DND-41 (cell line): ENCODE measurements at regions not wholly inside any gene's neighbourhood (a gene's known extent, or its start where the extent isn't known, plus 50 kb on each side); places are given as distances from the start of the nearest gene placed in this dataset.

ENCODE experiments used
- ATAC-seq: fragments of 200-7000 bp; cut with Tn5 transposase; 3 replicates; pipeline ENCODE4 v1.9.1; 2021; ENCODE audit warnings: low read depth; ENCODE audit not compliant: insufficient read depth
- DNase-seq: peaks from one replicate; pipeline ENCODE4 v3.0.0-alpha.2; 2020
- H2AFZ ChIP-seq: 2 replicates; pipeline ENCODE4 v1.6.0; 2012; ENCODE audit warnings: low read depth, low read length
- H3K27ac ChIP-seq: 2 replicates; pipeline ENCODE4 v1.5.1; 2012; ENCODE audit warnings: low read length, inconsistent platforms
- H3K27me3 ChIP-seq: fragments of 200-600 bp; sonication (generic); 2 replicates; pipeline ENCODE4 v1.6.0; 2012; ENCODE audit warnings: low read length, mild to moderate bottlenecking, inconsistent platforms; ENCODE audit not compliant: insufficient read depth, poor library complexity
- H3K36me3 ChIP-seq: 2 replicates; pipeline ENCODE4 v1.5.1; 2012; ENCODE audit warnings: low read length, inconsistent platforms; ENCODE audit not compliant: insufficient read depth
- H3K4me1 ChIP-seq: 2 replicates; pipeline ENCODE4 v1.5.1; 2012; ENCODE audit warnings: mild to moderate bottlenecking, low read length; ENCODE audit not compliant: insufficient read depth
- H3K4me2 ChIP-seq: 2 replicates; pipeline ENCODE4 v1.6.0; 2012; ENCODE audit warnings: mild to moderate bottlenecking, moderate library complexity, low read length, inconsistent platforms; ENCODE audit not compliant: insufficient read depth
- H3K4me3 ChIP-seq, 2 experiments: fragments of 200-600 bp in 1 of 2; shearing (Covaris generic) in 1 of 2; 2 replicates each; pipeline ENCODE4 v1.5.1; 2012 to 2016; ENCODE audit warnings: inconsistent platforms in 2 of 2, low read length in 2 of 2, mild to moderate bottlenecking in 2 of 2, low read depth in 1 of 2, moderate library complexity in 1 of 2
- H3K79me2 ChIP-seq: 2 replicates; pipeline ENCODE4 v1.6.0; 2012; ENCODE audit warnings: low read length, inconsistent platforms; ENCODE audit not compliant: insufficient read depth
- H3K9ac ChIP-seq: 2 replicates; pipeline ENCODE4 v1.6.0; 2012; ENCODE audit warnings: low read depth, mild to moderate bottlenecking, inconsistent platforms, low read length, moderate library complexity
- H3K9me3 ChIP-seq: 2 replicates; pipeline ENCODE4 v1.5.1; 2012; ENCODE audit warnings: low read length, moderate library complexity, mild to moderate bottlenecking, inconsistent platforms; ENCODE audit not compliant: insufficient read depth, severe bottlenecking
- H4K20me1 ChIP-seq: 2 replicates; pipeline ENCODE4 v1.6.0; 2012; ENCODE audit warnings: low read length; ENCODE audit not compliant: insufficient read depth
- CTCF ChIP-seq: IDR thresholded peaks from 2 replicates; pipeline ENCODE4 v1.5.1; 2012; ENCODE audit warnings: borderline replicate concordance, low read length, moderate library complexity, mild to moderate bottlenecking; ENCODE audit not compliant: poor library complexity, severe bottlenecking; ENCODE audit errors: extremely low read depth
- EZH2 ChIP-seq: IDR thresholded peaks from 3 replicates; pipeline ENCODE4 v1.6.1; 2012; ENCODE audit warnings: borderline replicate concordance, low read depth, mild to moderate bottlenecking, moderate library complexity, low read length, inconsistent platforms; ENCODE audit not compliant: severe bottlenecking

GRCh38 chr6:145142958-145143357 is 592.4 kb downstream of the EPM2A start:
- Histone ChIP-seq H3K4me1 (no peaks in the 10 kb centered on the region), H3K9me3 (no peaks in the 10 kb centered on the region), H3K4me3 (no peak overlapping the region), H4K20me1 (no peaks in the 10 kb centered on the region), H3K79me2 (no peaks in the 10 kb centered on the region), H3K4me2 (no peak overlapping the region), H3K36me3 (no peaks in the 10 kb centered on the region), H3K27me3 (no peaks in the 10 kb centered on the region), H3K27ac (no peak overlapping the region), H3K9ac (no peak overlapping the region), H2AFZ (no peak overlapping the region)
- TF ChIP-seq CTCF (no peak), EZH2 (no peak)
- ATAC-seq (no peak), DNase-seq (no peak)

GRCh38 chr6:145143379-145143778 is 591.9 kb downstream of the EPM2A start:
- H3K27me3 ChIP-seq = peaks cover 3% of the 10 kb centered on the region
- no peak overlapping the region for H3K9ac ChIP-seq
- DNase-seq (no peak), ATAC-seq (no peak)
- no peaks in the 10 kb centered on the region for H4K20me1 ChIP-seq
- H3K9me3 ChIP-seq = no peaks in the 10 kb centered on the region
- no peak overlapping the region for H2AFZ ChIP-seq
- H3K27ac ChIP-seq = no peak overlapping the region
- H3K4me1 ChIP-seq = no peaks in the 10 kb centered on the region
- H3K36me3 ChIP-seq = no peaks in the 10 kb centered on the region
- TF ChIP-seq CTCF (no peak), EZH2 (no peak)
- no peaks in the 10 kb centered on the region for H3K79me2 ChIP-seq
- H3K4me2 ChIP-seq = no peak overlapping the region
- H3K4me3 ChIP-seq = no peak overlapping the region

GRCh38 chr6:145147559-145147958 is 587.8 kb downstream of the EPM2A start:
- no peak overlapping the region for H3K4me2 ChIP-seq
- H3K36me3 ChIP-seq = no peaks in the 10 kb centered on the region

More at GRCh38 chr6:145147559-145147958, 587.8 kb downstream of the EPM2A start:
- DNase-seq (no peak), ATAC-seq (no peak)
- Histone ChIP-seq H3K9me3 (no peaks in the 10 kb centered on the region), H3K79me2 (no peaks in the 10 kb centered on the region), H4K20me1 (no peaks in the 10 kb centered on the region), H3K9ac (no peak overlapping the region), H3K4me3 (no peak overlapping the region), H3K27me3 (peaks cover 5% of the 10 kb centered on the region), H3K27ac (no peak overlapping the region), H3K4me1 (no peaks in the 10 kb centered on the region), H2AFZ (no peak overlapping the region)
- no peak for TF ChIP-seq EZH2
- TF ChIP-seq CTCF = no peak
